Fibroblast of lung (primary cell): ENCODE measurements at regions not wholly inside any gene's neighbourhood (a gene's known extent, or its start where the extent isn't known, plus 50 kb on each side); places are given as distances from the start of the nearest gene placed in this dataset.

Source experiments
- CTCF ChIP-seq, 2 donors: IDR thresholded peaks in 1 of 2; conservative IDR thresholded peaks in 1 of 2; 1 replicate in 1 of 2; 2 replicates in 1 of 2; pipeline ENCODE4 v1.5.1; 2011 to 2012; ENCODE audit warnings: low read length in 2 of 2, control low read depth in 1 of 2, inconsistent platforms in 1 of 2, low read depth in 1 of 2, mild to moderate bottlenecking in 1 of 2
- EZH2 ChIP-seq: IDR thresholded peaks from 2 replicates; pipeline ENCODE4 v1.5.1; 2012; ENCODE audit warnings: low read length, control low read depth, mild to moderate bottlenecking; ENCODE audit errors: missing control alignments

DNA sequence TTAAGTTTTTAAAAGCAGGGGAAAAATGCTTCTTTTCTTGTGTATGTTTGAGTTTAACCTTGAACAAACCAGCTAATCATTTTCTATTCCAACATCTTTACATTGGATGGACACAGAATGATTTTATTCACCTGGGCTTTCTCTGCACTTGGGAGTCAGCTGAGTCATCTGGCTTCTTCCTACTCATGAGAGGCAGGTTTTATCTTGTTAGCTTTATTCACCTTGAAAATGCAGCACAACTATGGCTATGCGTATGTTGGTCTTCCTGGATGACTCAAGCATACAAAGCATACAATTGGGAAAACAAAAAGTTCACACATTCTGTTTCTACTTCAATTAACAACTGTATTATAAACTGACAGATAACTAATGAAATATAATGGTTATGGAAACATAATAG is 737.7 kb downstream of the FRK start:
- no peak for TF ChIP-seq CTCF (conservative IDR thresholded peaks at IDR 0.05 in 1 of 2, IDR thresholded peaks at IDR 0.05 in 1 of 2; ENCODE audit: low read depth in 1 of 2, low read length in 2 of 2)
- TF ChIP-seq EZH2: no peak
